Lung (tissue), 11 donors: ENCODE measurements at regions not wholly inside any gene's neighbourhood (a gene's known extent, or its start where the extent isn't known, plus 50 kb on each side); places are given as distances from the start of the nearest gene placed in this dataset.

ENCODE experiments used
- ATAC-seq: fragments of 200-7000 bp; cut with Tn5 transposase; one replicate; pipeline ENCODE4 v1.9.1; 2020; ENCODE audit warnings: moderate number of reproducible peaks; ENCODE audit not compliant: insufficient read depth, low FRiP score
- DNase-seq, 3 donors: peaks; one replicate each; pipeline ENCODE4 v3.0.0-alpha.2; 2013 to 2017
- H3K27ac ChIP-seq, 2 donors: one replicate each; pipeline ENCODE4 v1.5.1; 2013; ENCODE audit warnings: mild to moderate bottlenecking in 2 of 2, moderate library complexity in 2 of 2, control low read depth in 1 of 2, inconsistent platforms in 1 of 2, low read depth in 1 of 2, low read length in 1 of 2
- H3K27me3 ChIP-seq, 3 donors: one replicate each; pipeline ENCODE4 v1.5.1; 2013; ENCODE audit warnings: low read length in 2 of 3; ENCODE audit not compliant: control insufficient read depth in 3 of 3, insufficient read depth in 3 of 3
- H3K36me3 ChIP-seq, 4 donors: one replicate each; pipeline ENCODE4 v1.5.1; 2013; ENCODE audit warnings: low read length in 4 of 4, mild to moderate bottlenecking in 1 of 4, moderate library complexity in 1 of 4; ENCODE audit not compliant: control insufficient read depth in 4 of 4, insufficient read depth in 4 of 4
- H3K4me1 ChIP-seq, 5 donors: one replicate each; pipeline ENCODE4 v1.5.1; 2013; ENCODE audit warnings: low read length in 5 of 5, mild to moderate bottlenecking in 2 of 5, moderate library complexity in 1 of 5; ENCODE audit not compliant: control insufficient read depth in 5 of 5, insufficient read depth in 5 of 5
- H3K4me3 ChIP-seq: one replicate; pipeline ENCODE4 v1.5.1; 2013; ENCODE audit warnings: mild to moderate bottlenecking, control low read depth, moderate library complexity
- H3K9ac ChIP-seq, 2 donors: one replicate each; pipeline ENCODE4 v1.5.1; 2013; ENCODE audit warnings: low read length in 2 of 2, control low read depth in 1 of 2; ENCODE audit not compliant: insufficient read depth in 1 of 2
- H3K9me3 ChIP-seq, 4 donors: one replicate each; pipeline ENCODE4 v1.5.1; 2013; ENCODE audit warnings: low read length in 3 of 4, mild to moderate bottlenecking in 1 of 4, moderate library complexity in 1 of 4; ENCODE audit not compliant: control insufficient read depth in 4 of 4, insufficient read depth in 3 of 4
- CTCF ChIP-seq: IDR thresholded peaks from 2 replicates; pipeline ENCODE4 v1.5.1; 2012; ENCODE audit warnings: mild to moderate bottlenecking; ENCODE audit errors: control extremely low read depth, extremely low read depth
- WGBS, 2 donors: extraction: QIAGEN DNeasy Blood & Tissue Kit; methylation state at CpG; one replicate each; pipeline ENCODE4 v1.1.7; 2013; 5-methylcytosine and 5-hydroxymethylcytosine counted together
- donor health status: control.
- donor health status: control.
- donor health status: Bipolar disorder and iron deficiency.
- donor health status: healthy.
- donor health status: DM: yes; HTN: yes; CAD: no.

DNA sequence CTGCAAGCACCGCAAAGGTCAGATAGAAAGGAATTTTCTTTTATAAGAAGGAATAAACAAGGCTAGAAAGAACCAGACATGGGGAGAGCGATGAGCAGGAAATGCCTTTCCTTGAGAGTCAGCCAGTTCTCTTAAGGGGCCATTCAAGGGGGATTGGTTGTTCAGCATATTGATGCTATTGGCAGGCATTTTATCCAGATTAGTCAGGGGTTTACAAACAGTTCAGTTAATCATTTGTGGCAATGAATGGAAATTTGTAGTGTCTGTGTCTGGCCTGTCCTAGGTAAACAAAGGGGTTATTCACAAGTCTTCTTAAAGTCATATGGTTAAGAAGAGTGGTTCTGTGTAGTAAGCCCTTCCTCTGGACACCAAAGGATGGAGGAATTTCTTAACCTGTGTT lies 184.7 kb upstream of the FRMPD4 start:
- 51 to 74% methylated on average over 2 of the region's 2 CpGs for WGBS, 2 donors
- TF ChIP-seq CTCF: no peak
- no peak for ATAC-seq
- Histone ChIP-seq H3K9me3 (no peaks in the 10 kb centered on the region), H3K27ac (no peak overlapping the region), H3K36me3 (no peaks in the 10 kb centered on the region), H3K9ac (no peak overlapping the region), H3K4me1 (peaks cover 0 to 8% (median 0%) of the 10 kb centered on the region in 5 donors), H3K27me3 (peaks cover 0 to 8% (median 0%) of the 10 kb centered on the region in 3 donors), H3K4me3 (no peak overlapping the region)
- peak; percentile 18 to 63 (median 26) for DNase-seq

GRCh38 chrX:11954176-11954575 lies 184.1 kb upstream of the FRMPD4 start:
- Histone ChIP-seq H3K9me3 (no peaks in the 10 kb centered on the region), H3K4me1 (peaks cover 0 to 6% (median 0%) of the 10 kb centered on the region in 5 donors), H3K36me3 (no peaks in the 10 kb centered on the region), H3K27ac (no peak overlapping the region), H3K4me3 (no peak overlapping the region), H3K9ac (no peak overlapping the region), H3K27me3 (peaks cover 0 to 8% (median 0%) of the 10 kb centered on the region in 3 donors)
- DNase-seq (no peak), ATAC-seq (no peak)
- WGBS, 2 donors: 78 to 85% methylated on average over 3 of the region's 3 CpGs
- no peak for TF ChIP-seq CTCF

DNA sequence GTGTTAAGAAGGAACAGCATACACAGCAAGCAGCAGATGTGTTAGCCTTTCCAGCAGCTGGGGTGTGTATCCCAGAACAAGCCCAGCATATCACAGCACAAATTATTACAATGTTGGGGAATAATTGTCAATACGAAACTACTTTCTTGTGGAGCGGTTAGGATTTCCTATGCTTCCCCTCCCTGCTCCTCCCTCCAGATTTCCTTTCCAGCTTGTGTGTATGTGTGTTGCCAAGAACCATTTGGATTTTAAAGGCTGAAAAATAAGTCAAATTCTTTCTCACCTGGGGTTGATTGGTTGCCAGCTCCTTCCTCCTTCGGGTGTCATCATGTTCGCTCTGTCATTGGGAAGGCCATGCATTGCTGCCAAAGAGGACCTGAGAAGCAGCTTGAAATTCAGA lies 178.2 kb upstream of the FRMPD4 start:
- Histone ChIP-seq H3K9ac (no peak overlapping the region), H3K4me3 (no peak overlapping the region), H3K27ac (no peak overlapping the region), H3K9me3 (no peaks in the 10 kb centered on the region), H3K36me3 (no peaks in the 10 kb centered on the region), H3K27me3 (peaks cover 0 to 7% (median 0%) of the 10 kb centered on the region in 3 donors), H3K4me1 (peaks cover 0 to 5% (median 0%) of the 10 kb centered on the region in 5 donors)
- no peak for TF ChIP-seq CTCF
- no peak for ATAC-seq
- WGBS, 2 donors: 70 to 75% methylated on average over 4 of the region's 4 CpGs
- peak in 2 of 3 donors; percentile 28 to 55 for DNase-seq

- H3K27ac ChIP-seq: no peak overlapping the region
- 65 to 70% methylated on average over 1 of the region's 1 CpG for WGBS, 2 donors
- no peak overlapping the region for H3K4me3 ChIP-seq
- no peak for TF ChIP-seq CTCF
- H3K27me3 ChIP-seq: peaks cover 0 to 9% (median 0%) of the 10 kb centered on the region in 3 donors
- ATAC-seq (no peak), DNase-seq (no peak)
- no peaks in the 10 kb centered on the region for H3K9me3 ChIP-seq
- no peaks in the 10 kb centered on the region for H3K36me3 ChIP-seq
- no peak overlapping the region for H3K9ac ChIP-seq
- peaks cover 0 to 29% (median 2%) of the 10 kb centered on the region in 5 donors for H3K4me1 ChIP-seq
Observed at GRCh38 chrX:11965436-11965835, 172.8 kb upstream of the FRMPD4 start.
